ENCODE measurements at regions not wholly inside any gene's neighbourhood (a gene's known extent, or its start where the extent isn't known, plus 50 kb on each side); places are given as distances from the start of the nearest gene placed in this dataset.
A peak's percentile ranks its signal among the peaks of the same experiment; 100 is the strongest.
"Not testable (repeated sequence)": the region's sequence is repeated elsewhere in the genome, so short reads cannot be mapped to it uniquely, and the experiment has no call there.

DNA sequence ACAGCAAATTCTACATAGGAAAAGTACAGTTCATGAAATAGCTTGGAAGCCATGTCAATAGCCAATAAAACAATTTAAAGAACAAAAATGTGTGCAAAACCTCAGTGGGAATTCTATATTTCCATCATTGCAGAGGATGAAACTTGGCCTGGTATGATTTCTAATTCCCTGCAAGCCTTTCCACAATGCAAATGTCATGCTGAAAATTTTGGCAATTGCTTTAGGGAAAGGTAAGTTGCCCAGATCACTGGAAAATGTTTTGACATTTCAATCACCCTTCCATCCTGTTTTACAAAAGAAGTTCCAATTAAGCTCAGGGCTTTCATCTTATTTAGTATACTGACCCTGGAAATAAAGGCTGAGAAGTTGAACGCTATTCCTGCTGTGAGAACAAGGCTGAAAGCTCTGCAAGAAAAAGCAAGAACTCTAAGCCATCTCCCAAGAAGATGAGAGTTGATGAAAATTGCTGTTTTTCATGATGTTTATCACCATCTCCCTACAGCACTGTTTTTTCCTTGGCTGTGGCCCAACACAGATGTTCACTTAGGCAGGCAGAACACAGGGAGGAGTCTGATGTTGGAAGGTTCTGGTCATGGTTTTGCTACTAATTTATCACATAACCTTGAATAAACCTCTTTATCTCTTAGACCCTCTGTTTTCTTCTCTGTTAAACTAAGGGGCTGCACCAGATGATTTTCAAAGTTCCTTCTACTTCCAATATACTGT, 263.7 kb downstream of the KCTD12 start:
- no peak for DNase-seq
- no peak for ATAC-seq (ENCODE audit: low read depth in 2 of 2)
- no peaks in the 10 kb centered on the region for H3K4me1 Mint-ChIP-seq
- H3K9me3 Mint-ChIP-seq, result peaks cover 0 to 10% (median 4%) of the 10 kb centered on the region in 7 donors
- H3K4me3 Mint-ChIP-seq, result no peak overlapping the region
- no peaks in the 10 kb centered on the region for H3K36me3 Mint-ChIP-seq
- no peak overlapping the region for H3K27ac Mint-ChIP-seq
- H3K27me3 Mint-ChIP-seq, result peaks cover 12 to 21% (median 17%) of the 10 kb centered on the region in 3 donors

DNA sequence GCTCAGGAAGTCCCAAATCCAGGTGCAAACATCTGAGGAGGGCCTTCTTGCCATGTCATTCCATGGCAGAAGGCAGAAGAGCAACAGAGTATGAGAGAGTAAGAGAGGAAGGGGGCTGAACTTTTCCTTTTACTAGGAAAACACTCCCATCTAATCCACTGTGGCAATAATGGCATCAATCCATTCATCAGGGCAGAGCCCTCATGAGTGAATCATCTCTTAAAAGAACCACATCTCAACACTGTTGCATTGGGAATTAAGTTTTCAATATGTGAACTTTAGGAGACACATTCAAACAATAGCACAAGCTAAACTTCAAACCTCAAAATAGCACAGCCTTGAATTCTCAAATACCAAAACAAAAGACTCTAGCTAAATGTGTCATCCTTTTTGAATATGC, 264.5 kb downstream of the KCTD12 start:
- DNase-seq (no peak), ATAC-seq (ENCODE audit: low read depth in 2 of 2) (no peak)
- Mint-ChIP-seq H3K9me3 (peaks cover 0 to 10% (median 0%) of the 10 kb centered on the region in 7 donors), H3K27ac (no peak overlapping the region), H3K36me3 (no peaks in the 10 kb centered on the region), H3K27me3 (peaks cover 11 to 20% (median 14%) of the 10 kb centered on the region in 3 donors), H3K4me3 (no peak overlapping the region), H3K4me1 (no peaks in the 10 kb centered on the region)

DNA sequence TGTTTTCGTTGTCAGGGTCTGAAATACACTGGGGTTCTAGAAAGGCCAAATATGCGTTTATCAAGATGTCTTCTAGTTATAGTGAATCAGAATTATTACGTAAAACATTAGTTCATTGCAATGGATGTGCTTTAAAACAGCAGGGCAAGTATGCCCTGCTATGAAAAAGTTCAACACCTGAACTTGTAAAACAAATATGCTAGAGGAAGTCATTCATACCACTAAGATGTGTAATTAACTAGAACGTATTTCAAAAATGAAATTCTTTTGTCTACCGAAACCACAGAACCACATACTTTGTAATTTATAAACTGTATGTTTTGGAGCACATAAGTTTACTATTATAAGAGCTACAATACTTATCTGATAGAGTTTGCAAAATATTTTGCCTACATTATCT, 266.2 kb downstream of the KCTD12 start:
- ATAC-seq (ENCODE audit: low read depth in 2 of 2) (no peak), DNase-seq (no peak)
- no peaks in the 10 kb centered on the region for H3K4me1 Mint-ChIP-seq
- H3K4me3 Mint-ChIP-seq, result no peak overlapping the region
- no peak overlapping the region for H3K27ac Mint-ChIP-seq
- H3K27me3 Mint-ChIP-seq, result peaks cover 0 to 11% (median 6%) of the 10 kb centered on the region in 3 donors
- no peaks in the 10 kb centered on the region for H3K36me3 Mint-ChIP-seq
- H3K9me3 Mint-ChIP-seq, result peaks cover 0 to 10% (median 0%) of the 10 kb centered on the region in 7 donors

DNA sequence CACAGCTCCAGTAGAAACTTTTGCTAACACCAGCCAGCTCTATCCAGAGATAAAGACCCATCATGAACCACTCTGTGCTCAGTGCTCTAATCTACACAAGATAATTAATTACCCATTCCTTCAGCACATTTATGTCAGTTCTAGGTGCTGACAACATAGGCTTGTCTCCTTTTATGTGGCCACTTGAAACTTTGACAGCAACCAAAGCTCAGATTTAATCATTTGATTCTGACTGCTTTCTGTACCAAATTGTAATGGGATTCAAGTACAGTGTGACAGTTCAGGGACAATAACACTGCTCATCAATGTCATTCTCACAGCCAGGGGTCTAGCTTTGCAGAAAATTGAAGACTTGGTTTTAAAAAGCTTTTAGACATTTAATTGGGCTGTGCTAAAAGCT, 266.6 kb downstream of the KCTD12 start:
- H3K4me1 Mint-ChIP-seq, result no peaks in the 10 kb centered on the region
- H3K4me3 Mint-ChIP-seq, result no peak overlapping the region
- no peaks in the 10 kb centered on the region for H3K36me3 Mint-ChIP-seq
- H3K27ac Mint-ChIP-seq, result no peak overlapping the region
- peaks cover 0 to 11% (median 6%) of the 10 kb centered on the region in 3 donors for H3K27me3 Mint-ChIP-seq
- ATAC-seq (ENCODE audit: low read depth in 2 of 2), result no peak
- no peak for DNase-seq
- H3K9me3 Mint-ChIP-seq, result peaks cover 0 to 10% (median 0%) of the 10 kb centered on the region in 7 donors

DNA sequence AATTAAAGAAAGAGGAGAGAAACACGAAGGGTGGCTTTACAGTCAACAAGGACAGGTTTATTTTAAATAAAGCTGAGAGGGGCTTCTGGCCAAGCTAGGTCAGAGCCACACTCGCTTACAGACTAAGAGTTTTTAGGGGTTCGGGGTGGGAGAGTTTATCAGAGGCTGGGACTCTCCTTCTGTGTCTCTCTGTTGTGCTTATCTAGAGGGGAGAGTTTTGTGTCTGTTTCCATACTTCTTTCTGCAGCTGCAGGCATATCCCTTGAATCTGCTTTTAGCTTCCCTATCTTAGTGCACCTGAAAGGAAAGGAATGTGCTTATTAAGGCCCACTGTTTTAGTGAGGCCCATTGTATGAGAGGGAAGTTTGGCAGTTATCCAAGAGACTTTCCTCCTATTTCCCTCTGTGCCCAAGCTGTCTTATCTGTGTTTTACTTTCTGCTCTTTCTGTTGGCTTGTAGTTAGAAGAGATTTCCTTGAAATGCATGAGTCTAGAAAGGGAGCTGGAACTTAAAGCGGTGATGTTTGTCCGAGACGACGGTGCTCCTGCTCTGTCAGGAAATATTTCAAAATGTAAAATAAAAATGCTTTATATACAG, 275.3 kb downstream of the KCTD12 start:
- DNase-seq, result no peak
- Mint-ChIP-seq H3K36me3 (no peaks in the 10 kb centered on the region), H3K4me1 (no peaks in the 10 kb centered on the region), H3K27me3 (no peaks in the 10 kb centered on the region), H3K27ac (no peak overlapping the region), H3K4me3 (no peak overlapping the region), H3K9me3 (peaks cover 0 to 3% (median 2%) of the 10 kb centered on the region in 7 donors)
- no peak for ATAC-seq (ENCODE audit: low read depth in 2 of 2)

DNA sequence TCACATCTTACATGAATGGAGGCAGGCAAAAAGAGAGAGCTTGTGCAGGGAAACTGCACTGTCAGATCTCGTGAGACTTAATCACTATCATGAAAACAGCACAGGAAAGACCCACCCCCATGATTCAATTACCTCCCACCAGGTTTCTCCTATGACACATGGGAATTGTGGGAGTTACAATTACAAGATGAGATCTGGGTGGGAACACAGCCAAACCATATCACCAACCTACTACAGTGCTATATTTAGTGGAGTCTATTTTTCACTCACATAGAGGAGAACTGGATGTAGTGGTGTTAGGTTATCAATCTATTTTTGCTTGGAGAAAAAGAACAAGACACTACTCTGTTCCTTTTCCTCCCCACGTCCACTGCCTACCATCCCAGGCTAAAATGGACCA, 276.6 kb downstream of the KCTD12 start:
- Mint-ChIP-seq H3K9me3 (peaks cover 0 to 4% (median 3%) of the 10 kb centered on the region in 7 donors), H3K36me3 (no peaks in the 10 kb centered on the region), H3K27ac (no peak overlapping the region), H3K4me1 (no peaks in the 10 kb centered on the region), H3K4me3 (no peak overlapping the region), H3K27me3 (no peaks in the 10 kb centered on the region)
- no peak for ATAC-seq (ENCODE audit: low read depth in 2 of 2)
- no peak for DNase-seq

DNA sequence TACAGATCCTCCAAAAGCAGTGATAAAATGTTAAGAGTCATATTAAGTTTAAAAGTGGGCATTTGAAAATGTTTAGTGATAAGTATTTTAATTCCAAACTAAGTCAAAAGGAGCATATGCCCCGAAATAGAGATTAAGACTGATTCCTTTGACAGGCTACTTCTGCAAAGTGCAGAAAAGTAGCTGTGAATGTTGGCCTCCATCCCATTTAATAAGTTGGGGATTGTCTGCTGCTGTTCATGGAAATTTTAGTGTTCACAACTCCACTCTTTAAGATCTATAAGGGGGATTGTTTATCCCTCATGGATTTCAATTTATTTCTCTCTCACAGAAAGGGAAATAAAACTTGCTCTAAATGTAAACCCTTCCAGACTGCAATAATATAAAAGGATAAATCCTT, 278.3 kb downstream of the KCTD12 start:
- Mint-ChIP-seq H3K27me3 (no peaks in the 10 kb centered on the region), H3K27ac (no peak overlapping the region), H3K9me3 (peaks cover 0 to 5% (median 3%) of the 10 kb centered on the region in 7 donors), H3K4me1 (no peaks in the 10 kb centered on the region), H3K36me3 (no peaks in the 10 kb centered on the region), H3K4me3 (no peak overlapping the region)
- ATAC-seq (ENCODE audit: low read depth in 2 of 2) (no peak), DNase-seq (no peak)

DNA sequence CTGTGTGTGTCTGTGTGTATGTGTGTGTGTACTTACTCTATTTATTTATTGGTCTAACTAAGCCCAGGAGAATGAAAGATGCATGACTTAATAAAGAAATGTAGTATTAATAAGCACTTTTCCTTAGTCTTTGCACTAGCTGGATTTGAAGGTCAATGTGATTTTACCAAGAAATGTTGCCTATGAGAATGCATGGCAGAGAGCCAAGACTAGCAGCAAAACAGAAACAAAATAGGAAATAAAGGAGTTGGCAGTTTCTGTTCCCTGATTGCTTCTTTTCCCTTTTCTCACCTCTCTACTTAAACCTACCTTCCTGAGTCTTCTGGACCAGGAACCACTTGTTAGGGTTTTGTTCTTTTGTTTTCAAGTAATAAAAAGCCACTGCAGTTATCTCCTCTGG, 286.1 kb downstream of the KCTD12 start:
- DNase-seq (no peak), ATAC-seq (ENCODE audit: low read depth in 2 of 2) (no peak)
- H3K27me3 Mint-ChIP-seq, result no peaks in the 10 kb centered on the region
- no peaks in the 10 kb centered on the region for H3K4me1 Mint-ChIP-seq
- peaks cover 0 to 5% (median 2%) of the 10 kb centered on the region in 7 donors for H3K9me3 Mint-ChIP-seq
- no peak overlapping the region for H3K27ac Mint-ChIP-seq
- H3K4me3 Mint-ChIP-seq, result no peak overlapping the region
- H3K36me3 Mint-ChIP-seq, result no peaks in the 10 kb centered on the region

DNA sequence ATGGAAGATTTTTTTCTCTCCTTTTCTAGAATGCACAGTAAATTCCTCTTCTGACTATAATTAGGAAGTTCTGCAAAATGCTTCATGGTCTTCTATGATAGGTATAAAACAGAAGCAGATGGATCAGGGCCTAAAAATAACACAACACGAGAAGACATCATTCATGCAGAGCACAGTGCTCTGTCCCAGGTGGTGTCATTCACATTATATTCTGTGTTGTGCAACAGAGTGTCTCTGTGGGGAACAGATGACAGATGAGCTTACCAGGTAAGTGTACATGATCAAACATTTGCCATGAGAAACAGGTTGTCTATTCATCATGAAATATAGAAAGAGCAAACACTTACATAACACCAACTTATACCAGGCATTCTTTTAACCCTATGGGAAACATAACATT, 288.3 kb downstream of the KCTD12 start:
- Mint-ChIP-seq H3K4me1 (no peaks in the 10 kb centered on the region), H3K27ac (no peak overlapping the region), H3K9me3 (peaks cover 0 to 9% (median 1%) of the 10 kb centered on the region in 7 donors), H3K36me3 (no peaks in the 10 kb centered on the region), H3K4me3 (no peak overlapping the region), H3K27me3 (no peaks in the 10 kb centered on the region)
- DNase-seq (no peak), ATAC-seq (ENCODE audit: low read depth in 2 of 2) (no peak)

DNA sequence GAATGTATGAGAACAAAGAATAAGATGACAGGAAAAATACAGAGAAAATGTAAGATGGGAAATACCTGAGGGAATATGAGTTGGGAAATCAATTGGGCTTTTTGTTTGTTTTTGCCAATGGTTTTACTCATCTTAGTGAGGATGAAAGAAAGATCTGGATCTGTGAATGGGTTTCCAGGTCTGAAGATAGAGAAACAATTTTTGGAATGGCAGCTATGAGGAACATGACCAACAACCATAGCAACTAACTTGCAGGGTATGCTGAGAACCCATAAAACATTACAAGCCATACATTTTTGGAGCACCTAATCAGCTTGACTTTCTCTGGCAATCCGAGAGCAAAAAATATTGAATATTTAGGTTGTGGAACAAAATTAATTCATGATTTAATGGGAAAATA, 290.0 kb downstream of the KCTD12 start:
- no peak overlapping the region for H3K27ac Mint-ChIP-seq
- no peaks in the 10 kb centered on the region for H3K4me1 Mint-ChIP-seq
- no peak for ATAC-seq (ENCODE audit: low read depth in 2 of 2)
- peaks cover 0 to 9% (median 0%) of the 10 kb centered on the region in 7 donors for H3K9me3 Mint-ChIP-seq
- no peaks in the 10 kb centered on the region for H3K36me3 Mint-ChIP-seq
- DNase-seq, result no peak
- H3K27me3 Mint-ChIP-seq, result peaks cover 0 to 8% (median 0%) of the 10 kb centered on the region in 3 donors
- H3K4me3 Mint-ChIP-seq, result no peak overlapping the region

DNA sequence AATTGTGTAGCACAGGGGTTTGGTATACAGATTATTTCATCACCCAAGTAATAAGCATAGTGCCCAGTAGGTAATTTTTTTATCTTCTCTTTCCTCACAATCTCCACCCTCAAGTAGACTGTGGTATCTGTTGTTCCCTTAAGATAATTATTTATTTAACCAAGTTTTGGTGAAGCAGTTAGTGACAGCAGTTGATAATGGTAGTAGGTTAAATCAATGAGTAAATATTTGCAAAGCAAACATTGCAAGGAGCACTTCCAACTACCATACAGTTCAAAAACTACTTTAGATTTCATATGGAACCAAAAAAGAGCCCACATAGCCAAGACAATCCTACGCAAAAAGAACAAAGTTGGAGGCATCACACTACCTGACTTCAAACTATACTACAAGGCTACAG, 291.8 kb downstream of the KCTD12 start:
- DNase-seq, result no peak
- no peak overlapping the region for H3K27ac Mint-ChIP-seq
- no peaks in the 10 kb centered on the region for H3K36me3 Mint-ChIP-seq
- H3K27me3 Mint-ChIP-seq, result peaks cover 0 to 8% (median 0%) of the 10 kb centered on the region in 3 donors
- H3K9me3 Mint-ChIP-seq, result peaks cover 0 to 9% (median 0%) of the 10 kb centered on the region in 7 donors
- H3K4me3 Mint-ChIP-seq, result no peak overlapping the region
- no peaks in the 10 kb centered on the region for H3K4me1 Mint-ChIP-seq
- no peak for ATAC-seq (ENCODE audit: low read depth in 2 of 2)

DNA sequence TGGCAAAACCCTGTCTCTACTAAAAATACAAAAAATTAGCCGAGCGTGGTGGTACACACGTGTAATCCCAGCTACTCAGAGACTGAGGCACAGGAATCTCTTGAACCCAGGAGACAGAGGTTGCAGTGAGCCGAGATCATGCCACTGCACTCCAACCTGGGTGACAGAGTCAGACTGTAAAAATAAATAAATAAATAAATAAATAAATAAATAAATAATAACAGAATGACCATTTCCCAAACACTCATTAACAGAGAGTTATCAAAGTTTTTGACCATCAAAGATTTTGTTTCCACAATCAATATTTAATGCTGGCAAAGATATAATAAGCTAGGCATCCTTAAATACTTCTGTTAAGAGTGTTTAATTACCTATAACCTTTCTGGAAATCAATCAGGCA, 299.4 kb downstream of the KCTD12 start:
- Mint-ChIP-seq H3K27me3 (peaks cover 0 to 15% (median 0%) of the 10 kb centered on the region in 3 donors), H3K9me3 (no peaks in the 10 kb centered on the region), H3K27ac (no peak overlapping the region), H3K36me3 (no peaks in the 10 kb centered on the region), H3K4me1 (no peaks in the 10 kb centered on the region), H3K4me3 (no peak overlapping the region)
- ATAC-seq (ENCODE audit: low read depth in 2 of 2), result no peak
- no peak for DNase-seq

DNA sequence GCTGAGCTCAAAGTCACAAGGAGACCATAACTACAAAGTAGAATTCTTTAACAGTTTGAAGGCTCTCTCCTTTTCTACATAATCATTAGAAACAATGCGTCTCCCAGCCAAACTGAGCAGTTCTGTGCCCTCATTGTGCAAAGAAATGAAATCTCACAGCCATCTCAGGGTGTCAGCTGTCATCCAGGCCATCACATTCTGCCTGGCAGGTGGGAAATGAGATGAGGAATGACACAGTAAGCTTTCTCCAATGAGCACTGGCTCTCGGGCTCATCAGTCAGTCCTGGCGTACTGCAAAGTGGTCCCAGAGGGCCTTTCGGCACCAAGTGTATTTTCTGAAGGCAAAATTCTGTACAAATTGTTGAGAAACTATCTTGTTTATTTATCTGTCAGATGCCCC, 306.5 kb downstream of the KCTD12 start:
- peaks cover 4 to 10% of the 10 kb centered on the region in 2 donors for H3K36me3 Mint-ChIP-seq
- ATAC-seq (ENCODE audit: low read depth in 2 of 2) (no peak), DNase-seq (no peak)
- H3K4me3 Mint-ChIP-seq, result no peak overlapping the region
- H3K9me3 Mint-ChIP-seq, result peaks cover 5 to 42% (median 19%) of the 10 kb centered on the region in 7 donors
- H3K4me1 Mint-ChIP-seq, result no peaks in the 10 kb centered on the region
- H3K27me3 Mint-ChIP-seq, result no peaks in the 10 kb centered on the region
- peak overlapping the region in 1 of 6 donors; percentile 42 for H3K27ac Mint-ChIP-seq

DNA sequence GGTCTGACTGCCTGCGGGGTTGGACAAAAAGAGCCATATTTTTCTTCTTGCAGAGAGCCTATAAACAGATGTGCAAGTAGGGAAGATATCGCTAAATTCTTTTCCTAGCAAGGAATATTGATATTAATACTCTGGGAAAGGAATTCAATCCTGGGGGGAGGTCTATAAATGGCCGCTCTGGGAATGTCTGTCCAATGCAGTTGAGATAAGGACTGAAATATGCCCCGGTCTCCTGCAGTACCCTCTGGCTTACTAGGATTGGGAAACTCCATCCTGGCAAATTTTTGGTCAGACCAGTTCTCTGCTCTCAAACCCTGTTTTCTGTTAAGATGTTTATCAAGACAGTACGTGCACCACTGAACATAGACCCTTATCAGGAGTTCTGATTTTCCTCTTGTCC, 310.6 kb downstream of the KCTD12 start:
- Mint-ChIP-seq H3K9me3 (peaks cover 5 to 46% (median 26%) of the 10 kb centered on the region in 7 donors), H3K36me3 (peaks cover 4 to 10% of the 10 kb centered on the region in 2 donors)
- not testable (repeated sequence) for H3K27ac Mint-ChIP-seq; H3K4me1 Mint-ChIP-seq; H3K27me3 Mint-ChIP-seq; DNase-seq; ATAC-seq (ENCODE audit: low read depth in 2 of 2); H3K4me3 Mint-ChIP-seq
